ENCODE measurements at regions not wholly inside any gene's neighbourhood (a gene's known extent, or its start where the extent isn't known, plus 50 kb on each side); places are given as distances from the start of the nearest gene placed in this dataset.
A peak's percentile ranks its signal among the peaks of the same experiment; 100 is the strongest.

DNA sequence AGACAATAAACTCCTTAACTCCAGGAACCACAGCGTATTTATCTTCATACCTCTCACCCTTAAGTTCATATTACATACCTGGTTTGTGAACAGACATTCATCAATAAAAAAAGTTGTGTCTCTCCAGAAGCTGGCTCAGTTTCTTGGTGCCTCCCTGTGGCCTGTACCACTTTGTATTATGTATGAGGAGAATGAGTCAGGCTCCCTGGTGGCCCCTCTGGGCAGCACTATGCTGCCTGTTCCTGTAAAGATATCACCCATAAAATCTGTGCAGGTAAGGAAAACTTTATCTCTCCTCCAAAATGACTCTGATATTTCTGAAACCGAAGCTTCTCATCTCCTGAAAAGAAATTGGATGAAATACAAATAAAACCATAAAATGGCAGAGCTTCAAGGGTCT is 198.4 kb upstream of the NT5C1B start:
- Histone ChIP-seq H3K4me3 (no peak overlapping the region), H3K4me1 (peaks cover 0 to 19% (median 8%) of the 10 kb centered on the region in 9 donors), H3K9me3 (peaks cover 0 to 12% (median 0%) of the 10 kb centered on the region in 11 donors), H3K27ac (no peak overlapping the region), H3K27me3 (no peaks in the 10 kb centered on the region), H3K36me3 (no peaks in the 10 kb centered on the region)
- no peak for ATAC-seq
- no peak for DNase-seq
- intact Hi-C loops (cut with DNase I) = no loop called here
- WGBS, 2 donors = 61 to 69% methylated on average over 2 of the region's 2 CpGs
- TF ChIP-seq, protein P1, sequence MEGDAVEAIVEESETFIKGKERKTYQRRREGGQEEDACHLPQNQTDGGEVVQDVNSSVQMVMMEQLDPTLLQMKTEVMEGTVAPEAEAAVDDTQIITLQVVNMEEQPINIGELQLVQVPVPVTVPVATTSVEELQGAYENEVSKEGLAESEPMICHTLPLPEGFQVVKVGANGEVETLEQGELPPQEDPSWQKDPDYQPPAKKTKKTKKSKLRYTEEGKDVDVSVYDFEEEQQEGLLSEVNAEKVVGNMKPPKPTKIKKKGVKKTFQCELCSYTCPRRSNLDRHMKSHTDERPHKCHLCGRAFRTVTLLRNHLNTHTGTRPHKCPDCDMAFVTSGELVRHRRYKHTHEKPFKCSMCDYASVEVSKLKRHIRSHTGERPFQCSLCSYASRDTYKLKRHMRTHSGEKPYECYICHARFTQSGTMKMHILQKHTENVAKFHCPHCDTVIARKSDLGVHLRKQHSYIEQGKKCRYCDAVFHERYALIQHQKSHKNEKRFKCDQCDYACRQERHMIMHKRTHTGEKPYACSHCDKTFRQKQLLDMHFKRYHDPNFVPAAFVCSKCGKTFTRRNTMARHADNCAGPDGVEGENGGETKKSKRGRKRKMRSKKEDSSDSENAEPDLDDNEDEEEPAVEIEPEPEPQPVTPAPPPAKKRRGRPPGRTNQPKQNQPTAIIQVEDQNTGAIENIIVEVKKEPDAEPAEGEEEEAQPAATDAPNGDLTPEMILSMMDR (IDR thresholded peaks at IDR 0.05) = no peak

DNA sequence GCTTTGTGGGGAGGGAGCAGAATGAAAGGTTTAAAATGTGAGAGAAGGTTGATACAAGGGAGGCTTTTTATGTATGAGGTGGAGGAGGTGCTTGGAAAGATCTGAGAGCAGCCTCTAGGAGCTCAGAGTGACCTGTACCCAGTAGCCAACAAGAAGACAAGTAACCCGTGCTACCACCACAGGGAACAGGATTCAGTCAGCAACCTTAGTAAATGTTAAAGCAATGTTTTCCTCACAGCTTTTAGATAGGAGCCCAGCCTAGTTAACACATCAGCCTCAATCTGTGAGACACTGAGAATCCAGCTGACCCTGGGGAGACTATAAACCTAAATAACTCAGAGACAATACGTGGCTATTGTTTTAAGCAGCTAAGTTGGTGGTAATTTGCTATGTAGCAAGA is 194.9 kb upstream of the NT5C1B start:
- no peaks in the 10 kb centered on the region for H3K27me3 ChIP-seq
- TF ChIP-seq, protein P1 (IDR thresholded peaks at IDR 0.05) = no peak
- ATAC-seq = no peak
- no peak overlapping the region for H3K27ac ChIP-seq
- H3K4me3 ChIP-seq = no peak overlapping the region
- intact Hi-C loops (cut with DNase I) = no loop called here
- no peak for DNase-seq
- peaks cover 0 to 12% (median 0%) of the 10 kb centered on the region in 11 donors for H3K9me3 ChIP-seq
- whole genome bisulfite sequencing, 2 donors = 92 to 97% methylated on average over 2 of the region's 2 CpGs
- H3K4me1 ChIP-seq = peaks cover 0 to 12% (median 8%) of the 10 kb centered on the region in 9 donors
- H3K36me3 ChIP-seq = no peaks in the 10 kb centered on the region

DNA sequence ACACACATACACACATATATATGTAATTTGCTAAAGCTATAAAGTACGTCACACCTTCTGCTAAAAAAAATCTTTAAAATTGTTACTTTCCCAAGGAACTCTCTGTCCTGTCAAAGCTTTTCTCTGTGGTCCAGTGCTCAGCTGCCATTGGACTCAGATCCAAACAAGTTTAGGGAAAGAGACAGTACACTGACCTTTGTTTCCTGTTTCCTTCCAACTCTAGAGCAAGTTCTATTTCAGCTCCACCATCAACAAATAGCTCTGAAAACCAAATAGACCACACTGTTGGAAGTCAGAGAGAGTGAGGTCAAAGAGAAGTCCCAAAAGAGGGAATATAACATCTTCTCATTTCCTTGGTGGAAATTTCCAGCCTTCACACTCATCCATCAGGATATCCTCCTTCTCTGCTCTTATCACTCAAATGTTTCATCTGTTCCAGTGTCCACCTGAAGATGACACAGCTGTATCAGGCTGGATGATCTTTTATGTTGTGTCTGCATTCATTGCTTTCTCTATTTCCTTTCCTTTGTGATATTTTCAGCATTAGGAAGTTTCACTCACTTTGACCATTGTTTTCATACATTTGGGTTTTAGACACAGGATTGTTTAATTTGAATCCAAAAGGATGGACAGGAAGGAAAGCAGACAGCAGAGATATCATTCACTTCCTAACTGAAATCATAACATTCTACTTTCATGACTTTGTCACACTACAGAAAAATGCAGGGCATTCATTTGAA is 192.3 kb upstream of the NT5C1B start:
- TF ChIP-seq, protein P1 (IDR thresholded peaks at IDR 0.05) = no peak
- DNase-seq (no peak), ATAC-seq (peak in 2 of 8 donors; percentile 28 to 31)
- Histone ChIP-seq H3K9me3 (peaks cover 0 to 12% (median 0%) of the 10 kb centered on the region in 11 donors), H3K27ac (no peak overlapping the region), H3K4me3 (no peak overlapping the region), H3K4me1 (peaks cover 0 to 6% (median 0%) of the 10 kb centered on the region in 9 donors), H3K27me3 (no peaks in the 10 kb centered on the region), H3K36me3 (no peaks in the 10 kb centered on the region)
- WGBS, 2 donors = 82 to 89% methylated on average over 1 of the region's 1 CpG
- intact Hi-C loops (cut with DNase I) = no loop called here

DNA sequence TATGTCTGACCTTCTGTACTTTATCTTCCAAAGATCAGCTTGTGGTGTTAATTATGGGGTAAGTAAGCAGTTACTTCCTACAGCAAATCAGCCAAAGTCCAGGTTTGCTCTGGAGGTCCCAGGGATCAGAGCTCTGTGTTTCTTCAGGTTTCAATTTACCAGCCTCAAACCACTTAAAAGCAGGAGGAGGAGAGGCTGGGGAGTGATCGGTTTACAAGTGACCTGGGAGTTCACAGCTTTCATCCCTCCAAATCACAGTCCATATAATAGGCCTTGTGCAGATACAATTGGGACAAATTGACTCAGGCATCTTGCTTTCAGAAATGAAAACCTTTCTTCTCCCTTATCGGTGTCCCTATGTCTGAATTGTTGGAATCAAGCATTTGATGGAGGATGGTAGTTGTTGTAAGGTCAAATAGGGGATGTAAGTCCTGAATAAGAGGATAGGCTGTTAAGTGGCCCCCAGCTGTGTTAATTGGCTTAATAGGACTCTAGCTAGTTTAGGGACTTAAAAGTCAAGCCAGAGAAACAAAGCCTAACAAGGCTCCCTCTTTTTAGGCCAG is 188.0 kb upstream of the NT5C1B start:
- H3K27me3 ChIP-seq = no peaks in the 10 kb centered on the region
- intact Hi-C loops (cut with DNase I) = no loop called here
- no peaks in the 10 kb centered on the region for H3K36me3 ChIP-seq
- 60 to 70% methylated on average over 2 of the region's 2 CpGs for WGBS, 2 donors
- TF ChIP-seq, protein P1 (IDR thresholded peaks at IDR 0.05) = no peak
- peaks cover 0 to 6% (median 0%) of the 10 kb centered on the region in 9 donors for H3K4me1 ChIP-seq
- no peak overlapping the region for H3K4me3 ChIP-seq
- H3K9me3 ChIP-seq = no peaks in the 10 kb centered on the region
- no peak for DNase-seq
- no peak overlapping the region for H3K27ac ChIP-seq
- no peak for ATAC-seq

Data from heart right ventricle (tissue), 16 donors.